WERI-Rb-1 (cell line): ENCODE measurements at regions not wholly inside any gene's neighbourhood (a gene's known extent, or its start where the extent isn't known, plus 50 kb on each side); places are given as distances from the start of the nearest gene placed in this dataset.

Experiments
- DNase-seq: peaks from one replicate; pipeline ENCODE4 v3.0.0-alpha.2; 2020
- H3K27ac ChIP-seq: fragments of 250-450 bp; sonication (Bioruptor Pico); 2 replicates; pipeline ENCODE4 v1.5.1; 2020; ENCODE audit warnings: mild to moderate bottlenecking, moderate library complexity
- H3K27me3 ChIP-seq: fragments of 250-450 bp; sonication (Bioruptor Pico); 2 replicates; pipeline ENCODE4 v1.5.1; 2021; ENCODE audit warnings: mild to moderate bottlenecking, low read depth, moderate library complexity; ENCODE audit not compliant: insufficient read depth, severe bottlenecking
- H3K36me3 ChIP-seq: fragments of 250-450 bp; sonication (Bioruptor Pico); 2 replicates; pipeline ENCODE4 v1.5.1; 2020; ENCODE audit warnings: mild to moderate bottlenecking, moderate library complexity
- H3K4me3 ChIP-seq: 2 replicates; pipeline ENCODE4 v1.5.1; 2011; ENCODE audit warnings: low read depth, mild to moderate bottlenecking, control low read depth, low read length
- H3K9me3 ChIP-seq: fragments of 250-450 bp; sonication (Bioruptor Pico); 2 replicates; pipeline ENCODE4 v1.5.1; 2021; ENCODE audit warnings: mild to moderate bottlenecking, moderate library complexity; ENCODE audit not compliant: severe bottlenecking
- TF ChIP-seq, protein P1 (sequence below): IDR thresholded peaks from 2 replicates; pipeline ENCODE4 v1.5.1; 2011; ENCODE audit warnings: low read depth, mild to moderate bottlenecking, control low read depth, inconsistent platforms, low read length

DNA sequence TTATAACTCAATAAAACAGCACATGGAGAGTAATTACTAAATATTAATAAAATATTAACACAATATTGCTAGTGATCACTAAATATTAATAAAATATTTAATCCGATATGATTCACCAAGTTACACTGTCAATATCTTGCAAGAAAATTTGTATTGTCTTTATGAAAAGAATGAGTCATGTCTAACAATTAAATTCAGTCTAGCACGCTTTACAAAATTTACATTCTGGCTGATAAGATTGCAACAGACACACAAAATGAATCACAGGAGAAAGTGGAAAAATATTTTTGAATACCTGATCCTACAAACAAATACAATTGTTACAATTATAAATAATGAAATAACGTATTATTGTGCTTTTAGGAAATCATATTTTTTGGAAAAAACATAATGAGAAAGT is 567.2 kb downstream of the EFNA5 start:
- H3K36me3 ChIP-seq, result no peaks in the 10 kb centered on the region
- H3K9me3 ChIP-seq, result no peaks in the 10 kb centered on the region
- TF ChIP-seq, protein P1, sequence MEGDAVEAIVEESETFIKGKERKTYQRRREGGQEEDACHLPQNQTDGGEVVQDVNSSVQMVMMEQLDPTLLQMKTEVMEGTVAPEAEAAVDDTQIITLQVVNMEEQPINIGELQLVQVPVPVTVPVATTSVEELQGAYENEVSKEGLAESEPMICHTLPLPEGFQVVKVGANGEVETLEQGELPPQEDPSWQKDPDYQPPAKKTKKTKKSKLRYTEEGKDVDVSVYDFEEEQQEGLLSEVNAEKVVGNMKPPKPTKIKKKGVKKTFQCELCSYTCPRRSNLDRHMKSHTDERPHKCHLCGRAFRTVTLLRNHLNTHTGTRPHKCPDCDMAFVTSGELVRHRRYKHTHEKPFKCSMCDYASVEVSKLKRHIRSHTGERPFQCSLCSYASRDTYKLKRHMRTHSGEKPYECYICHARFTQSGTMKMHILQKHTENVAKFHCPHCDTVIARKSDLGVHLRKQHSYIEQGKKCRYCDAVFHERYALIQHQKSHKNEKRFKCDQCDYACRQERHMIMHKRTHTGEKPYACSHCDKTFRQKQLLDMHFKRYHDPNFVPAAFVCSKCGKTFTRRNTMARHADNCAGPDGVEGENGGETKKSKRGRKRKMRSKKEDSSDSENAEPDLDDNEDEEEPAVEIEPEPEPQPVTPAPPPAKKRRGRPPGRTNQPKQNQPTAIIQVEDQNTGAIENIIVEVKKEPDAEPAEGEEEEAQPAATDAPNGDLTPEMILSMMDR, result no peak
- no peak overlapping the region for H3K27ac ChIP-seq
- H3K27me3 ChIP-seq, result no peaks in the 10 kb centered on the region
- no peak overlapping the region for H3K4me3 ChIP-seq
- DNase-seq, result no peak

DNA sequence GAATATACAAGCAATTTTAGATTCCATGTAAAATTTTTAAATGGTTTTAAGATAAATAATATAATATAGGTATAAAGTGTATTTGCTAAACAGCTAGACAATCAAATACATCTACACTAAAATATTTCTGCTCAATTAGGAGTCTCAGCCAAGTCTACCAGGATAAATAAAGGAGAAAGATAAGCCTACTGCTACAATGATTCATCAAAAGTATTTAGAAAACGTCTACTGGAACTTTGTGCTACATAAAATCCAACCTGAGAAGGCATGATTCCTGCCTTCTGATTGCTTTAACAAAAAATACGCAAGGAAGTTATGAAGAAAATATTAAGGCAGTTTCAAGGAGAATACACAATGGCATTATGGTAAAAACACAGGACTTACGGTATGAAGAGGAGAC is 570.6 kb downstream of the EFNA5 start:
- Histone ChIP-seq H3K36me3 (no peaks in the 10 kb centered on the region), H3K9me3 (no peaks in the 10 kb centered on the region), H3K27me3 (no peaks in the 10 kb centered on the region), H3K27ac (no peak overlapping the region), H3K4me3 (no peak overlapping the region)
- no peak for DNase-seq
- TF ChIP-seq, protein P1, result no peak

DNA sequence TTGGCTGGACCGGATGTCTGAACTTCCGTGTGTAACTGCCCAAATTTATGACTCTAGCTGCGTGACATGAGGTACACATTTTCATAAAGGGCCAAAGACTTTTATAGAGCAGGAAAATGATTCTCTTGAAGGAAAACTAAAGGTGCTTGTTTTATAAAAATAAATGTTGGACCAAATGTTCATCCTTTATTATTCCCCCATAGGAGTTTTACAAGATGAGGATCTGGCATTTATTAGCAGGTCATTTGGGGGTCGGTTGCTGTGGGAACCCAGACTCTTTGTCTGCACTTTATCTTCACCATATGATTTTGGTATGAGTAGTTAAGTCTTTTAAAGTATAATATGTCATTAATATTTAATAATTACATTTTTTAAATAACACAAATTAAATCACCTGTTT is 571.2 kb downstream of the EFNA5 start:
- Histone ChIP-seq H3K9me3 (no peaks in the 10 kb centered on the region), H3K27me3 (no peaks in the 10 kb centered on the region), H3K36me3 (no peaks in the 10 kb centered on the region), H3K27ac (no peak overlapping the region), H3K4me3 (no peak overlapping the region)
- TF ChIP-seq, protein P1, result no peak
- DNase-seq, result no peak

DNA sequence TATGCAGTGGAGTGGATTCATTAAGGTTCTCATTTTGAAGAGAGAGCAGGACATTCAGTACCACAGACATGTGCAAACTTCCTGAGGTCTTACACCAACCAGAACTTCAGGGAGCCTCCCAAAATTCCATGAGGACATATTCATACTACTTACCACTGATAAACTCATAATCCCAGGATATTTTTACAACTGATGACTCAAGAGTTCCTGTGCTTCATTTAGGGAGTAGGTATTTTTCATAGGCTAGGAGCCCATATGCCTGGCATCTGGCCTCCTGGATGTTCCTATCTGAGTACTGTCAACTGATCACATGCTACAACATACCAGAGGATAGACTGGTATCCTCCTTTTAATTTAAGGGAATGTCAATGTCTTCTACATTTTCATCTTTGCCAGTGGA is 578.0 kb downstream of the EFNA5 start:
- TF ChIP-seq, protein P1, result no peak
- DNase-seq, result no peak
- Histone ChIP-seq H3K36me3 (no peaks in the 10 kb centered on the region), H3K27ac (no peak overlapping the region), H3K4me3 (no peak overlapping the region), H3K9me3 (no peaks in the 10 kb centered on the region), H3K27me3 (no peaks in the 10 kb centered on the region)

DNA sequence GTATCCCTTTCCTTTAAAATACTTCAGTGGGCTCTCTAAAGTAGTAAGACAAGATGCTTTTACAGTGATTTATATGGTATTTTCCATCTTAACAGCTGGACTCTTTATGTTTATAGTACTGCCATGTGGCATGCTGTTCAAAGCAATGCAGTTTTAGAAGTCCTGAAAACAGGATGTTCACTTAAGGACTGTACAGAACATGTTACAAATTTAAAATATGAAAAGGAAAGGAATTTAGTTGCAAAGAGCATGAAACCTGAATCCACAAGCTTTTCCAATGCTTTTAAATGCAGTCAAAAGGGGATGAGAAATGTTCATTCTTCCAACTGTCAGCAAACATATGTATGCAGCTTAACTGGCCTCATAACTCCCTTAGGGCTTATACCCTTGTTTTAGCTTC is 580.2 kb downstream of the EFNA5 start:
- no peaks in the 10 kb centered on the region for H3K9me3 ChIP-seq
- no peak for DNase-seq

DNA sequence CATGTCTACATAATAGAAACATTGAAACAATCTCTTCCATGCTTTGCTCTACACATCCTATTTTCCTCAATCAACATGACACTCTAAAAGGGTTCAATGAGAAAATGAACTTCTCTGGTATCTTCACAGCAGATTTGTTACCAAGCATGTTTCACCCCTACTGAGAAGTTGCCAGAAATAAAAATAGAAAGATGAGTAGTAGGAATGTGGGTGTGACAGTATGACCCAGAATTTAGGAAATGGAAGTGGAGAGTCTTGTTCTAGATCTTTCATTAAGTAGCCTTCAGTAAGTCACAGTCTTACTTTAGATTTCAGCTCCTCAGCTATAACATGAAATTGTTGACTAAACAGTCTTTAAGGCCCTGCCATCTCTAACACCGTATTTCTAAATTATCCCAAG is 581.8 kb downstream of the EFNA5 start:
- no peaks in the 10 kb centered on the region for H3K36me3 ChIP-seq
- no peak overlapping the region for H3K4me3 ChIP-seq
- DNase-seq, result no peak
- H3K9me3 ChIP-seq, result no peaks in the 10 kb centered on the region
- TF ChIP-seq, protein P1, result no peak
- no peak overlapping the region for H3K27ac ChIP-seq
- H3K27me3 ChIP-seq, result no peaks in the 10 kb centered on the region

More for the DNA sequence above, 580.2 kb downstream of the EFNA5 start:
- Histone ChIP-seq H3K27ac (no peak overlapping the region), H3K36me3 (no peaks in the 10 kb centered on the region), H3K4me3 (no peak overlapping the region), H3K27me3 (no peaks in the 10 kb centered on the region)
- TF ChIP-seq, protein P1, result no peak
